IPS-18a (cell line): ENCODE measurements at regions not wholly inside any gene's neighbourhood (a gene's known extent, or its start where the extent isn't known, plus 50 kb on each side); places are given as distances from the start of the nearest gene placed in this dataset.

Source experiments
- H3K27ac ChIP-seq: one replicate; pipeline ENCODE4 v1.5.1; 2013; ENCODE audit warnings: low read length
- H3K27me3 ChIP-seq: one replicate; pipeline ENCODE4 v1.6.1; 2013; ENCODE audit warnings: mild to moderate bottlenecking, low read length; ENCODE audit not compliant: control insufficient read depth, insufficient read depth
- H3K36me3 ChIP-seq: one replicate; pipeline ENCODE4 v1.6.1; 2013; ENCODE audit warnings: low read depth, low read length; ENCODE audit not compliant: control insufficient read depth
- H3K4me1 ChIP-seq: one replicate; pipeline ENCODE4 v1.6.1; 2013; ENCODE audit warnings: low read depth, low read length; ENCODE audit not compliant: control insufficient read depth
- H3K4me3 ChIP-seq: one replicate; pipeline ENCODE4 v1.5.1; 2013; ENCODE audit warnings: low read length
- H3K9ac ChIP-seq: one replicate; pipeline ENCODE4 v1.6.1; 2013; ENCODE audit warnings: mild to moderate bottlenecking, low read length, moderate library complexity
- H3K9me3 ChIP-seq: one replicate; pipeline ENCODE4 v1.6.1; 2013; ENCODE audit warnings: low read depth, low read length; ENCODE audit not compliant: control insufficient read depth

DNA sequence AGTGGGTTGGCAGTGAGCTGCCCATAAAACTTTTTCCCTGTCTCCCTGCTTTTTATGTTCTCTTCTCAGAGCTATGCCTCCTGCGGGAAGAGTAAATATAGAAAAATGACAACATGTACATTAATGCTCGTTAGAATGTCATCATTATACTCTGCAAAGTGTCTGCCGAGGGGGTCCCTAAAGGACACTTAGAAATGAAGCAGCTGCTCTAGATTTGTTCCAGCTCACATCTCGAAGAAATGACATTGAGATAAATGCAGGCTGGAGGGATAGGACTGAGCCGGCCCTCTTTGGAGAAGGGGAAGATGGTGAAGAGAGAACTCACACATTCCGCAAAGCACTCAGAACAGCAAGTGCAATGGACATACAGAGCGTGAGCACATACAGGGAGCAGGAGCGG is 240.0 kb downstream of the NXPE2 start:
- Histone ChIP-seq H3K9me3 (no peaks in the 10 kb centered on the region), H3K4me1 (no peaks in the 10 kb centered on the region), H3K4me3 (no peak overlapping the region), H3K27me3 (no peaks in the 10 kb centered on the region), H3K9ac (no peak overlapping the region), H3K36me3 (no peaks in the 10 kb centered on the region), H3K27ac (no peak overlapping the region)

- Histone ChIP-seq H3K27ac (no peak overlapping the region), H3K27me3 (no peaks in the 10 kb centered on the region), H3K9me3 (no peaks in the 10 kb centered on the region), H3K4me3 (no peak overlapping the region), H3K4me1 (no peaks in the 10 kb centered on the region), H3K9ac (no peak overlapping the region), H3K36me3 (no peaks in the 10 kb centered on the region)
These were observed 243.4 kb downstream of the NXPE2 start for GRCh38 chr11:114921697-114922096.

DNA sequence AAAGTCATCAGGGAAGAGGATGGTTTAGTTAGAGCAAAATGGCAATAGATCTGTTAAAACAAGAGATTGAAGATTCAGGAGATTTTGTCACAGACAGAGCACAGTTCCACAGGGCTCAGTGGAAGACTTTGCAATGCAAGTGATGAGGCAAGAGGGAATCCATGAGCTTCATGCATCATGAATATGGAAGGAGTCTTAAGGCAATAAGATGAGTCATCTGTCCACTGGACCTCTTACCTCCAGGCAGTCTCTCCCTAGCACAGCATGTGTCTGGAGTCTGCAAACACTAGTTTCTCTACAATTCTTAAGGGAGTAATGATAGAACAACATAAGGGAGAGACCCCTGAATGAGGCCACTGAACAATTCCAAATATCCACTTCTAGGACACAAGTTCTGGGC is 245.7 kb downstream of the NXPE2 start:
- Histone ChIP-seq H3K4me1 (no peaks in the 10 kb centered on the region), H3K27ac (no peak overlapping the region), H3K9me3 (no peaks in the 10 kb centered on the region), H3K36me3 (no peaks in the 10 kb centered on the region), H3K27me3 (no peaks in the 10 kb centered on the region), H3K9ac (no peak overlapping the region), H3K4me3 (no peak overlapping the region)

DNA sequence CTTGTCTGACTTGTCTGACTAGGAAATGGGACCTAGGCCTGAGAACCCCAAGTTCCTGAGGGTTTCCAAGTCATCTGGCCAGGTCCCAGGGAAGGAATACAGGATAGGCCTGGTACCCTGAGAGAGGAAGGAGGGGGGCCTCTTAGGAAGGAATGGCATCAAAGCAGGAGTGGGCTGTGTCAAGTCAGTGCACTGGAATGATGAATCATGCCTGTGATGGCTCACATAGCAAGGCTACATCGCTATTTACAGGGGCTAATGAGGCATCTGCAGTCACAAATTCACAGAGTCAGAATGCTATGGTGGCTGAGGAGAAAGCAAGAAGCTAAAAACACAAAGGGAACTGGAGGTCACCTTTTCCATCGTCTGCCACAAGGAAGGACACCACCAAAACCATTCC is 247.3 kb downstream of the NXPE2 start:
- Histone ChIP-seq H3K9me3 (no peaks in the 10 kb centered on the region), H3K36me3 (no peaks in the 10 kb centered on the region), H3K9ac (no peak overlapping the region), H3K4me1 (no peaks in the 10 kb centered on the region), H3K4me3 (no peak overlapping the region), H3K27me3 (no peaks in the 10 kb centered on the region), H3K27ac (no peak overlapping the region)

DNA sequence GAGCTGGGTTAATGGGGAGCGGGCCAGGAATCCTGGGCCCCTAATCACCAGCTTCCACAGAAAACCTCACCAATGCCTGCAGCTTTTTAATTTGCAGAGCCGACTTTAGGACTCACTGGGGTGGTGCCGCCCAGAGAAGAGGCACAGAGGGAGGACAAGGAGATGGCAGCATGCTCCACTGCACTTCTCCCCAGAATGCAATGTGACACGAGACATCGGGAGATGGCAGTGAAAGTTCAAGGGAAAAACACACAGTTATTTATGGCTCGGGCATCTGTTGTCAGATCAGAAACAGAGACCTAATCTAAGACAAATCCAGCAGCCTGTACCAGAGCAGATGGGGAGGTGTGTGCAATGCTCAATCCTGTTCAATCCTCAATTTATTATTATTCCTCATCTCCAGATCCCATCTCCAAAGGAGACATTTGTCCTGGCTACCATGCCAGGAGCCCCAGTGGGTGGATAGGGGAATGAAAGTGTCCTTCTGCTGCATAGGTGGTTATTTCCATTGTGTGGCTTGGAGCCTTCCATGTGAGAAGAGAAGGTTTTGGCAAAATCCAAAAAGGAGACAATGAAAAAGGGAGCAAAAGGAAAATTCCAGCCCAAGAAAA is 250.0 kb downstream of the NXPE2 start:
- Histone ChIP-seq H3K4me3 (no peak overlapping the region), H3K9ac (no peak overlapping the region), H3K27ac (no peak overlapping the region)

GRCh38 chr11:114929351-114930000 is 251.1 kb downstream of the NXPE2 start:
- Histone ChIP-seq H3K9ac (no peak overlapping the region), H3K27ac (no peak overlapping the region), H3K36me3 (no peaks in the 10 kb centered on the region), H3K4me3 (no peak overlapping the region), H3K4me1 (no peaks in the 10 kb centered on the region), H3K27me3 (no peaks in the 10 kb centered on the region), H3K9me3 (no peaks in the 10 kb centered on the region)

More for the DNA sequence above, 250.0 kb downstream of the NXPE2 start:
- no peaks in the 10 kb centered on the region for H3K27me3 ChIP-seq
- no peaks in the 10 kb centered on the region for H3K4me1 ChIP-seq
- H3K36me3 ChIP-seq, result no peaks in the 10 kb centered on the region
- H3K9me3 ChIP-seq, result no peaks in the 10 kb centered on the region

GRCh38 chr11:114938799-114939198 is 260.5 kb downstream of the NXPE2 start:
- Histone ChIP-seq H3K4me3 (no peak overlapping the region), H3K27ac (no peak overlapping the region), H3K9me3 (peaks cover 9% of the 10 kb centered on the region), H3K4me1 (no peaks in the 10 kb centered on the region), H3K27me3 (no peaks in the 10 kb centered on the region), H3K36me3 (no peaks in the 10 kb centered on the region), H3K9ac (no peak overlapping the region)

DNA sequence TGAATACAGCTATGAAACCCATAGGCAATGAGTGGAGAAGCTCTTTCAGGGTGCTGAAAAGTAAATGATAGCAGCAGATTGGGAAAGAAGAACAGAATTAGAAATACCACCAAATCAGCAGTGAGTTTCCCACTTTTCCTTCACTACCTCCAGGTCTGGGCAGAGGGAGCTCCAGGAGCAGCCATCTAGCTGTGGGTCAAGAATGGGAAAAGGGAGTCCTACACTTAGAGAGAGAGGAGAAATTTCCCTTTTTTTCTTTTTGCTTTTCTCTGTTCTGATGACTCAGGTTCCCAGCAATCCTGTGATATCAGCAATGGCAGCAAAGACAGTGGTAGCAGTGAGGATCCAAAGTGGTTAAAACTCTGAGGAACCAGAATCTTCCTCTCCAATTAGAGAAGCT is 263.9 kb downstream of the NXPE2 start:
- Histone ChIP-seq H3K9me3 (peaks cover 12% of the 10 kb centered on the region), H3K4me1 (no peaks in the 10 kb centered on the region), H3K27ac (no peak overlapping the region), H3K27me3 (no peaks in the 10 kb centered on the region), H3K4me3 (no peak overlapping the region), H3K36me3 (no peaks in the 10 kb centered on the region), H3K9ac (no peak overlapping the region)

GRCh38 chr11:114949614-114950351 is 271.5 kb downstream of the NXPE2 start:
- no peaks in the 10 kb centered on the region for H3K9me3 ChIP-seq
- no peaks in the 10 kb centered on the region for H3K27me3 ChIP-seq
- H3K36me3 ChIP-seq, result no peaks in the 10 kb centered on the region
- H3K4me1 ChIP-seq, result no peaks in the 10 kb centered on the region
- no peak overlapping the region for H3K27ac ChIP-seq
- H3K4me3 ChIP-seq, result no peak overlapping the region
- no peak overlapping the region for H3K9ac ChIP-seq

GRCh38 chr11:114953039-114953438 is 274.7 kb downstream of the NXPE2 start:
- Histone ChIP-seq H3K27me3 (no peaks in the 10 kb centered on the region), H3K4me1 (no peaks in the 10 kb centered on the region), H3K27ac (no peak overlapping the region), H3K4me3 (no peak overlapping the region), H3K9ac (no peak overlapping the region), H3K36me3 (no peaks in the 10 kb centered on the region), H3K9me3 (no peaks in the 10 kb centered on the region)

- Histone ChIP-seq H3K9me3 (no peaks in the 10 kb centered on the region), H3K9ac (no peak overlapping the region), H3K4me1 (peaks cover 6% of the 10 kb centered on the region), H3K27me3 (no peaks in the 10 kb centered on the region), H3K36me3 (no peaks in the 10 kb centered on the region), H3K4me3 (no peak overlapping the region), H3K27ac (no peak overlapping the region)
These were observed 277.6 kb downstream of the NXPE2 start for GRCh38 chr11:114955923-114956322.

DNA sequence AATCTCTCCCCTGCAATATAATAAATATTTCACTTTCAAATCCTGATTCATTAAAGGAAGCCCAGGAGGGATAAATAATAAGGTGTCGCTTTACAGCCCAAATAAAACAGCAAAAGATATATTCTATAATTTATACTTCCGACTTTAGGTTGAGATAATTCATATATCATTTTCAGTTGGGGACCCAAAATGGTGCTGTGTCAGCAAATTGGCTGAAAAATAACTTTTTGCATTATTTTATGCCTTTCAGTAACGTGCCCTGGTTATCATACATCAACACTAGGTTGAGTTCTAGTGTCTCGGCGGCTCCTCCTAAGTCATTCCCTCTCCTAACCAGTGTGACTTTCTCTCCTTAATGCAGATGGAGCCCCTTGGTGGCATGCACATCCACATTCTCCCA is 278.2 kb downstream of the NXPE2 start:
- no peak overlapping the region for H3K27ac ChIP-seq
- H3K27me3 ChIP-seq, result no peaks in the 10 kb centered on the region
- H3K36me3 ChIP-seq, result no peaks in the 10 kb centered on the region
- peaks cover 8% of the 10 kb centered on the region for H3K4me1 ChIP-seq
- H3K4me3 ChIP-seq, result no peak overlapping the region
- H3K9ac ChIP-seq, result no peak overlapping the region
- H3K9me3 ChIP-seq, result no peaks in the 10 kb centered on the region
